Esophagus muscularis mucosa (tissue), 4 donors: ENCODE measurements at regions not wholly inside any gene's neighbourhood (a gene's known extent, or its start where the extent isn't known, plus 50 kb on each side); places are given as distances from the start of the nearest gene placed in this dataset.

ENCODE experiments used
- CTCF ChIP-seq, 3 experiments: fragments of 200-600 bp in 2 of 3; fragments of 450-650 bp in 1 of 3; sonication (generic) in 2 of 3; IDR thresholded peaks; one replicate each; pipeline ENCODE4 v1.5.1; 2017 to 2019; ENCODE audit warnings: antibody characterized with exemption in 3 of 3, mild to moderate bottlenecking in 2 of 3, moderate library complexity in 1 of 3
- EP300 ChIP-seq: sonication (generic); formaldehyde crosslinking; IDR thresholded peaks from one replicate; pipeline ENCODE4 v1.6.1; 2017; ENCODE audit warnings: antibody characterized with exemption
- POLR2A ChIP-seq: fragments of 450-650 bp; IDR thresholded peaks from one replicate; pipeline ENCODE4 v1.6.1; 2017; ENCODE audit warnings: antibody characterized with exemption, moderate library complexity, mild to moderate bottlenecking, low read depth
- POLR2AphosphoS5 ChIP-seq, 2 donors: sonication (generic); formaldehyde crosslinking; IDR thresholded peaks; one replicate each; pipeline ENCODE4 v1.6.1; 2017; ENCODE audit warnings: antibody characterized with exemption in 2 of 2

GRCh38 chr12:58097741-58098140 lies 156.4 kb downstream of the ATP23 start:
- no peak for TF ChIP-seq POLR2A
- no peak for TF ChIP-seq POLR2AphosphoS5 (IDR thresholded peaks at IDR 0.05)
- TF ChIP-seq CTCF (IDR thresholded peaks at IDR 0.05), result no peak
- no peak for TF ChIP-seq EP300
